ENCODE measurements at regions not wholly inside any gene's neighbourhood (a gene's known extent, or its start where the extent isn't known, plus 50 kb on each side); places are given as distances from the start of the nearest gene placed in this dataset.

- no peak for DNase-seq (ENCODE audit: low read depth in 2 of 2)
Observed at GRCh38 chr3:70800951-70801350, 488.5 kb upstream of the MDFIC2 start.

- no peak for DNase-seq (ENCODE audit: low read depth in 2 of 2)
Observed at GRCh38 chr3:70789878-70790277, 477.4 kb upstream of the MDFIC2 start.

- DNase-seq (ENCODE audit: low read depth in 2 of 2) = no peak
Observed at GRCh38 chr3:70780790-70781189, 468.4 kb upstream of the MDFIC2 start.

GRCh38 chr3:70779296-70779695 lies 466.9 kb upstream of the MDFIC2 start:
- DNase-seq (ENCODE audit: low read depth in 2 of 2) = no peak

- no peak for DNase-seq (ENCODE audit: low read depth in 2 of 2)
Observed at GRCh38 chr3:70776081-70776480, 463.6 kb upstream of the MDFIC2 start.

- no peak for DNase-seq (ENCODE audit: low read depth in 2 of 2)
Observed at GRCh38 chr3:70775257-70775656, 462.8 kb upstream of the MDFIC2 start.

GRCh38 chr3:70774641-70775040 lies 462.2 kb upstream of the MDFIC2 start:
- DNase-seq (ENCODE audit: low read depth in 2 of 2) = no peak

- no peak for DNase-seq (ENCODE audit: low read depth in 2 of 2)
Observed at GRCh38 chr3:70771426-70772147, 459.1 kb upstream of the MDFIC2 start.

- DNase-seq (ENCODE audit: low read depth in 2 of 2) = no peak
Observed at GRCh38 chr3:70770650-70771049, 458.2 kb upstream of the MDFIC2 start.

GRCh38 chr3:70766301-70766700 lies 453.9 kb upstream of the MDFIC2 start:
- DNase-seq (ENCODE audit: low read depth in 2 of 2) = no peak

GRCh38 chr3:70763894-70764293 lies 451.5 kb upstream of the MDFIC2 start:
- DNase-seq (ENCODE audit: low read depth in 2 of 2) = no peak

GRCh38 chr3:70757658-70758057 lies 445.2 kb upstream of the MDFIC2 start:
- no peak for DNase-seq (ENCODE audit: low read depth in 2 of 2)

- no peak for DNase-seq (ENCODE audit: low read depth in 2 of 2)
Observed at GRCh38 chr3:70755526-70755925, 443.1 kb upstream of the MDFIC2 start.

- DNase-seq (ENCODE audit: low read depth in 2 of 2) = no peak
Observed at GRCh38 chr3:70754314-70754713, 441.9 kb upstream of the MDFIC2 start.

- no peak for DNase-seq (ENCODE audit: low read depth in 2 of 2)
Observed at GRCh38 chr3:70753572-70753971, 441.1 kb upstream of the MDFIC2 start.

- no peak for DNase-seq (ENCODE audit: low read depth in 2 of 2)
Observed at GRCh38 chr3:70752051-70752450, 439.6 kb upstream of the MDFIC2 start.

- DNase-seq (ENCODE audit: low read depth in 2 of 2) = no peak
Observed at GRCh38 chr3:70749122-70749521, 436.7 kb upstream of the MDFIC2 start.

GRCh38 chr3:70748593-70748992 lies 436.2 kb upstream of the MDFIC2 start:
- DNase-seq (ENCODE audit: low read depth in 2 of 2) = no peak

- DNase-seq (ENCODE audit: low read depth in 2 of 2) = no peak
Observed at GRCh38 chr3:70747847-70748246, 435.4 kb upstream of the MDFIC2 start.

- DNase-seq (ENCODE audit: low read depth in 2 of 2) = no peak
Observed at GRCh38 chr3:70744536-70744935, 432.1 kb upstream of the MDFIC2 start.

- DNase-seq (ENCODE audit: low read depth in 2 of 2) = no peak
Observed at GRCh38 chr3:70743754-70744153, 431.3 kb upstream of the MDFIC2 start.

GRCh38 chr3:70742081-70742480 lies 429.6 kb upstream of the MDFIC2 start:
- DNase-seq (ENCODE audit: low read depth in 2 of 2) = no peak

- no peak for DNase-seq (ENCODE audit: low read depth in 2 of 2)
Observed at GRCh38 chr3:70740872-70741271, 428.4 kb upstream of the MDFIC2 start.

- no peak for DNase-seq (ENCODE audit: low read depth in 2 of 2)
Observed at GRCh38 chr3:70740071-70740470, 427.6 kb upstream of the MDFIC2 start.
